Right ventricle myocardium inferior (tissue), 1 donor: ENCODE measurements at regions not wholly inside any gene's neighbourhood (a gene's known extent, or its start where the extent isn't known, plus 50 kb on each side); places are given as distances from the start of the nearest gene placed in this dataset.
"Not testable (repeated sequence)": the region's sequence is repeated elsewhere in the genome, so short reads cannot be mapped to it uniquely, and the experiment has no call there.

Experiments
- ATAC-seq: fragments of 200-7000 bp; cut with Tn5 transposase; one replicate; pipeline ENCODE4 v1.9.1; 2020; ENCODE audit warnings: mild to moderate bottlenecking, moderate library complexity
- DNase-seq: peaks from one replicate; pipeline ENCODE4 v3.0.0; 2021; ENCODE audit errors: missing footprints
- intact Hi-C: fragments of 100-400 bp; cut with DNase I; formaldehyde crosslinking; loops from one replicate; pipeline ENCODE4 v1.11.0; 2022
- donor health status: DM: no; HTN: yes; CAD: no; lungs with severe emphysema.

DNA sequence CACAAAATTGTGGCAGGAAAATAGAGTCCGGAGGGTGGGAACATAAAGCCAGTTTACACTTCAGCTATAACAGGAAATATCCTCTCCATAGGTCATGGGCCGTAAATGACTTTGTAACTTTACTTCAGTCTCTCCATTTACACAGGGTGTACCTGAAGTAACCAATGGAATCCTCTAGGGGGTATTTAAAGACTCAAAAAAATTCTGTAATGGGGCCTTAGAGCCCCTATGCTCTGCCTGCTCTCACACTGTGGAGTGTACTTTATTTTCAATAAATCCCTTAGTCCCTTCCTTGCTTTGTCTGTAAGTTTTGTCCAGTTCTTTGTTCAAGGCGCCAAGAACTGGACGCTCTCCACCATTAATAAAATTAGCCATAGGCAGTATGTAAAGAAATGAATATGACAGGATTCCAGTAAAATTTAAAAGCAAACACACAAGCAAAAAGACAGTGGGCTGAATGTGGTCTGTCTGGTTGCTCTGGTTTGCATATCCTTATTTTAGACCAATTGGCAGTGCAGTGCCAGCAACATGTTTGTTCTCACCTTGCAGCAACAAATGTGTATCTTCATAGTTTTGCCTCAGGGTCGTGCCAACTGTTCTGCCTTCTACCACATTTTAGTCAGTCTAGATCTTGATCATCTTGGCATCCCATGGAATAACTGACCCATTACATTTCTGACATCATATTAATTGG is 801.5 kb upstream of the SPRY2 start:
- no peak for DNase-seq
- intact Hi-C loops = no loop called here
- ATAC-seq = no peak

DNA sequence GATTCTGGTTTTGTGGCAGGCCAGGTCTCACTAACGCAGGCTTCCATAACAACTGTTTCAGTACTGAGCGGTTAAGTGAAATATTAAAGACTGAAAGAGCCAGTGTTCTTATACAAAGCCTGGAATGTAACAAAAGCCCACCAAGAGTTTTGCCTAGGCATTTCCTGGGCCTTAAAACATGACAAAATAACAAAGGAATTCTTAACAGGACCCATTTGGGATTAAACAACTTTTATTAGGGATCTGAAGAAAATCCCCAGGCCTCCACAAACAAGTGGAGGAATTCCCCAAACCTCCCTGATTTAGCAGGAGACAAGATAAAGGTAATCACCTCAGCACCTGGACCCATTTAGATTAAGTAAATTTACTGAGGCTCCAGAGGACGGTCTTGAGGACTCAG is 799.7 kb upstream of the SPRY2 start:
- ATAC-seq (no peak), DNase-seq (no peak)
- intact Hi-C loops = no loop called here

DNA sequence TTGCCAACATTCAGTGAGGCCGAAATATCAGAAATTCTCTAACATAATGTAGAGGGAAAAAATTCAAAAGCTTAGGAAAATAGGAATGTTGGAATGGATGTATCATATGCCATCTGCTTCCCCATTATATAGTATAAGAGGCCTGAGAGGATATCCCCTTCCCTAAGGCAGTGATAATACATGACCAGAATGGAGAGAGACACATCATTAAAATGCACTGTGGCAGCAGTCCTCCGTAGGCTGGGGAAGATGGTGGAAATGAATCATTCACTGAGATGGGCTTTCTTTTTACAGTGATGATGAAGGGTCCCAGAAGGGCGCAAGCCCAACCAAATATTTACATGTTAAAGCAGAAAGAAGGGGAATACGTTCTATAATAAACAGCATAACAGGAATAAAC is 799.1 kb upstream of the SPRY2 start:
- ATAC-seq (no peak), DNase-seq (no peak)
- intact Hi-C loops = no loop called here

DNA sequence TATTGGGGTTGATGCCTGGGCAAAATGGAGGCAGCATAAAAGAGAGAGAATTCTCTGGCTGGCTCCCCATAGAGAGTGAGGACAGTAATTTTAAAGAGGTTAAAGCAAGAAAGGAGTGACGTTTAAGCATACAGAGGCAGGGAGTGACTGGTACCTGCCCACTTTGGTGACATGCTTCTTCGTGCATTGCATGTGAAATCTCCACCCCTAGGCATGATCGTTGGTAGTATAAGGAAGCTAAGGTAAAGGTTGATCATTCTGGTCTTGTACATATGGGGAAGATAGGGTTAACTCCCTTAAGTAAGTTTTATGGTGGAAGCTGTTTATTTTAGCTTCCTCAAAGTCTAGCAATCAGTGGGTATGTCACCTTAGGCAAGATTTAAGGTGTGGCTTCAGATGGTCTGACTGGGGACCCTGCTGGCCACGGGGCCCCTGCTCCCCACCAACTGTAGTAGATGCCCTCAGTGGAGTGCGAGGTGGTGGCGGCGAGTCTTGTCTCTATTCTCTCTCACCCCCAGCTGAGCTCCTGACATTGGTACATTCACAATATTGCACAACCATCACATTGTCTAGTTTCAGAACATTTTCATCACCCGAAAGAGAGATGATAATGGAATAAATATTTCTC is 797.5 kb upstream of the SPRY2 start:
- ATAC-seq (no peak), DNase-seq (no peak)
- intact Hi-C loops = no loop called here

DNA sequence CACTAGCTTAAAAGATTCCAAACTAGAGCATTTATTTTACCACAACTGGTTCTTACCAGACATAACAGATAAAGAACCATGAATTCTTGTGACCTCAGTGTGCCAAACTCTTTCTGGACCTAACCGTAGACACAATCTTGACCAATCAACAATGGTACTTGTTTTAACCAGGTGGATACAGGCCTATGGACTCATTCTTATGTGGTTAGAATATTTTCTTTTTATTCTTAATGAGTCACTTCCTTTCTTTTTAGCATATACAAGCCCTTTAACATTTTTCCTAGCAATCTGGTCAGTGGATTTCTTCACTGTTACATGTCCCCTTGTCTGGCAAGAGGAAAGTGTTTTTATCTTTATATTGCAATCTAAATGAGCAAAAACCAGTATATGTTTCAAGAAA is 792.1 kb upstream of the SPRY2 start:
- ATAC-seq (no peak), DNase-seq (no peak)
- intact Hi-C loops = no loop called here

DNA sequence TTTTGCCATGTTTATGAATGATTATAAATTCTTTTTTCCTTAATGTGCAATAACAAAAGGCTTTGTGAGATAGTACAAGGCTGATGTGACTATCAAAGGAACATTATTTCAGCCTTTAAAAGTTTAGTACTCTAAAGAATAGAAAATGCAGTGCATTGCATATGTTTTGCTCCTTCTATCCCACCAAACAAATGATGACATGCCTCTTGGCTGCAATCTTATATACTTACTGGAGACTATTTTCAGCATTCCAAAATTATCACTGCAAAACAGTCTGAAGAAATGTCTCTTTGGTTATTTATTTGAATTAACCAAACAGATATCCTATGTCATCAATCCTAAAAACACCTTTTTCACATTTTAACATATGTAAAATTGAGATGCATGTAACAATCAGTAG is 776.5 kb upstream of the SPRY2 start:
- no peak for DNase-seq
- ATAC-seq = no peak
- intact Hi-C loops = no loop called here

DNA sequence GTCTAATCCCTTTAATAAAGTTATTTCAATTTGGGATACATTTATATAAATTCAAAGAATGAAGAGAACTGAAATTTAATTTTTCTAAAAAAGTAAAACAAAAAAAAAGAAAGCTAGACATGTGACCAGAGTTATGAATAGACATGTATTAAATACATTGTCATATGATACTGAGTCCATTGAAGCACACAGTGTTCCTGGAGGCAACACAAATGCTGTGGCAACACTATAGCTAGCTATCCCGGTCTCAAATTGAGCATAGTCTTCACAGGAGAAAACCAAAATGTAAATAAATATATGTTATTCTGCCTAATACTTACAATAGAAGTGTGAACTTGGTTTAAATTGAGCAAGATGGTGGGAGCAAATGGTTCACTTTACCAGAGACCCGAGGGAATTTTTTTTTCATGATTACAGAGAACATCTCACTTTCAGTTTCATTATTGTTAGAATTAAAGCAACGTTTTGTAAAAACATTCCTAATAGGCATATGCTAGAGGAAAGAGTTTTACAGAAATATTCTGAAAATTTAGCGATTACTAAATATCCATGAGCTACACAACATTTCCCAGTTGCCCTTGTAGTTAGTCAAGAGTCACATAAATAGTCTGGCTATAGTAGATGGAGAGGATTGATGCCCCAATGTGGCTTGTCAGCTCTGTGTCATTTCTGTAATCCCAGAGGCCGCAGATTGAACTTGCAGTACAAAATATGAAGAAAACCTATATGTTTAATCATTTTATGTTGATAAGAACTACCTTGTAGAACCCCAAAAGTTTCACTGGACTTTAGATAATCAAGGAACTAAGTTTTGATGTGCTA is 775.7 kb upstream of the SPRY2 start:
- intact Hi-C loops = no loop called here
- no peak for ATAC-seq

DNA sequence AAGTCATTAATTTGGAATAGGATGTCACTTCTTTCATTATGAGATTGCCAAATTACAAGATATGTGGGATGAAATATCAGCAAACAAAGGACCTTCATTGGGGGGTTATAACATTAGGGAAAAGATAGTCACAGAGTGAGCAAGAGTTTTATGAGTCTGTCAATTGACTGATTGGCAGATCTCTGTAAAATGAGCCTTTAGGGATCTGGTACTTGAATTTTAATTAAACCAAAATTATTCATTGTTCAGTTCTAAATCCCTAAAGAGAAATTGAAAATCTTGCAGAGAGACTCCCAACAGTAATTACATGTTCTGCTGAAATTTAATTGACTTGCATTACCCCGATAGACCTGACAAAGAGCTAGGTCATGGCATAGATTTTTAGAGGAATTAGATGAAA is 768.1 kb upstream of the SPRY2 start:
- ATAC-seq = no peak
- no peak for DNase-seq
- intact Hi-C loops = no loop called here

More for the DNA sequence above, 775.7 kb upstream of the SPRY2 start:
- no peak for DNase-seq

DNA sequence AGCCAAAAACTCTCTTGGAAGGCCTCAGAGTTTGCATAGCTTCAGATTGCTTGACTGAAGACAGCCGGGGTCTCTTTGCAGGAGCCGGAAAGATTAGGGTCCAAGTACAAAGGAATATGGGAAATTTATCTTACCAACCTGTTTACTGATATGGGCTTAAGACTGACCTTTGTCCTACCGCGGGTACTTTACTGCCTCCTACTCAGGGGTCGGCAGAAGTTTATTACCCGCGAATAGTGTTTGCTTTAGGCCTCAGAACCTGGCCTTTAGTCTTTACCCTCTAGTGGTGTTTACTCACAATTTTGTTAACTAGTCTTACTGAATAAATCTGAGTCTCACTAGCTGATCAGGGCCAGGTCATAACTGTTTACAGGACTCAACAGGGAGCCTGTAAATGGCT is 765.4 kb upstream of the SPRY2 start:
- intact Hi-C loops = no loop called here
- DNase-seq = no peak
- no peak for ATAC-seq

DNA sequence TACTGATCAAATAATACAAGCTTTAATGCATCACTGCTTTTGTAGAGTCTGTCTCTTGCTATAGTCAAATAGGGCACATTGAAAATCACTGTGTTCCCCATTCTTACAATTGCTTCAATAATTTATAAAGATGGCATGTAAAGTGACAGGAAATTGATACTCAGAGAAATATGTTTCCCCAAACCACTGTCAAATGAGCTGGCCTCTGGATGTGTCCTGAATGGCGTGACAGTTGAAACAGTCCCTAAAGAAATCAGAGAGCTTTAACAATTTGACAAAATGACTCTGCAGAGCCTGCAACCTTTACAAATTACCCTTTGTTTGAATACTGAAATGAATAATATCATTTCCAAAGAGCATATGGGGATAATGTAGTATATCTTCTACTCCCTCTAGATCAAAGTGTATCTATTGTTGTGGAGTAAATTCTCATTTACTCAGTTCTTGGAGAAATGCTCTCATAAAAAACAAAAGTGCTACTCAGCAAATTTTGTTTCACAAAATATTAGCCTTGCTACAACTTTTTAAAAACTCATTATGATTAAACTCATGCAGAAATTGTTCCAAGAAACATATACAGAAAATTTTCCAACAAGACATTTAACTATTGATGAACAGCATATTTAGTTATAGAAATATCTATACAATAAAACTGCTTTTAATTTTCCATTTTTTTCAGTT is 763.2 kb upstream of the SPRY2 start:
- intact Hi-C loops = no loop called here
- ATAC-seq (no peak), DNase-seq (no peak)

DNA sequence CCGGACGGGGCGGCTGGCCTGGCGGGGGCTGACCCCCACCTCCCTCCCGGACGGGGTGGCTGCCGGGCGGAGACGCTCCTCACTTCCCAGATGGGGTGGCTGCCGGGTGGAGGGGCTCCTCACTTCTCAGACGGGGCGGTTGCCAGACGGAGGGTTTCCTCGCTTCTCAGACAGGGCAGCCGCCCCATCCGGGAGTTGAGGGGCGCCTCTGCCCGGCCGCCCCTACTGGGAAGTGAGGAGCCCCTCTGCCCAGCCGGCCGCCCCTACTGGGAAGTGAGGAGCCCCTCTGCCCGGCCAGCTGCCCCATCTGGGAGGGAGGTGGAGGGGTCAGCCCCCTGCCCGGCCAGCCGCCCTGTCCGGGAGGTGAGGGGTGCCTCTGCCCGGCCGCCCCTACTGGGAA is 761.1 kb upstream of the SPRY2 start:
- ATAC-seq, intact Hi-C loops: not testable (repeated sequence)
- DNase-seq = peak; percentile 47

DNA sequence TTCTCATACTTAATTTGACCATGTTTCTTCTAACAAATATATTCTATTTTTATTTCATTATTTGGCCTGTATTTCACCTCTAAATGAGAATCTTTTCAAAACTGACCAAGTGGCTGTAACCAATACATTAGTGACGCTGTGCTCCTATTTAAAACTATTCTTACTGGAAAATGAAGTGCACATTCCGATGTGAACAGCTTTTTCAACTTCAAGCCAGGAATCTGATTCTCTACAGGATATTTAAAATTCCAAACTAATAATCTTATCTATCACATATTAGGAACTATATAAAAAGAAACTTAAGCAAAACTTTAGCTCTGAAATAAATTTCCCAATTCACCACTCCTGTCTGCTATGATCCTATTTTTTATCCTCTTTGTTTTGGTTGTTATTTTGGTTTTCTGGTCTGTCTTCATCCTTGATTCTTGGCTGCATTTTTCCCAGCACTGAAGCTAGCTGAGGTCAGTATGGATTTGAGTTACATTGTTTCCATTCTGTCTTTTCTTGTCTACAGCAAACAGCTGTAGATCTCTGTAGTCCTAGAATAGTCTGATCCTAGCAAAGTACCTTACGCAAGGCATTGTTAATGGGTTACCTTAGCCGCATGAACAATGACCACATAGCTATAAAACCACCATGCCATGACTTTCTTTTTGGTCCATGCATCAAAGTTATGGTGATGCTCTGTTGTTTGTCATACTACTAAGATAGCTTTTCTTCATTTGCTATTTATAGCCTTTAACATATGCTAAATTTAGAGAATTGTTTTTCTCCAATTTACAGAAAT is 748.6 kb upstream of the SPRY2 start:
- no peak for ATAC-seq
- intact Hi-C loops = no loop called here
- DNase-seq = no peak

DNA sequence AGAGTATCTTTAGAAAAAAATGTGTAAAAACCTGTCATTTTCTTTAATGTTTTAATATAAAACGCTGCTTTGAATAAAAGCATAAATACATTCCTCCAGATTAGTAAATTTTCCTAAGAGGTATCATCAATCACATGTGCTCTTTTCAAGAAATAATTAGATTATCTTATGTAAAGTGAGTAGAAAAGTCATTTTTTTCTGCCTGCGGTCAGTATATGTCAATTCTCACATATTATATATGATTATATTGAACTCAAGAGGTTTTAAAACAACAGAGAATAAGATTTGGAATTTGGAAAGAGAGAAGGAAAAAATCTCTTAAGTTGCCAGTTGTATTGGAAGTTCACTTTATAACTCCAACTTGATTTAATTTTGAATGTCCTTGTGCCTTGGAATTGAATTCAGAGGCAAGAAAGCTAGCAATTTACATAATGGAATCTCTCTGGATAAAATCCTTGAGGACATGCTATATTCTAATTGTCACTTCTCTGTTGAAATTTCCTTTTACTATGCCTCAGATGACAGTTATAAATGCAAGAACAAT is 740.1 kb upstream of the SPRY2 start:
- no peak for ATAC-seq
- DNase-seq = no peak
- intact Hi-C loops = no loop called here

DNA sequence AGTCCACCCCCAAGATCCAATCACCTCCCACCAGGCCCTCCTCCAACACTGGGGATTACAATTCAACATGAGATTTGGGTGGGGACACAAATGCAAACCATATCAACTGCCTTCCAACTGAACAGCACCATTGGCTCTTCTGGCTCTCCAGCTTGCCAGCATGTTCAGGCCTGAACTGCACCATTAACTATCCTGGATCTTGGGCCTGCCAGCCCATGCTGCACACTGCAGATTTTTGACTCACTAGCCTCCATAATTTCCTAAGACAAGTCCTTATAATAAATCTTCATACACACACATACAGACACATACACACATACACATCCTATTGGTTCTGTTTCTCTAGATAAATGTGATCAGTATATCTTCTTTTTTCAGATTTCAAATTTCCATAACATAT is 737.1 kb upstream of the SPRY2 start:
- no peak for DNase-seq
- intact Hi-C loops = no loop called here
- no peak for ATAC-seq

DNA sequence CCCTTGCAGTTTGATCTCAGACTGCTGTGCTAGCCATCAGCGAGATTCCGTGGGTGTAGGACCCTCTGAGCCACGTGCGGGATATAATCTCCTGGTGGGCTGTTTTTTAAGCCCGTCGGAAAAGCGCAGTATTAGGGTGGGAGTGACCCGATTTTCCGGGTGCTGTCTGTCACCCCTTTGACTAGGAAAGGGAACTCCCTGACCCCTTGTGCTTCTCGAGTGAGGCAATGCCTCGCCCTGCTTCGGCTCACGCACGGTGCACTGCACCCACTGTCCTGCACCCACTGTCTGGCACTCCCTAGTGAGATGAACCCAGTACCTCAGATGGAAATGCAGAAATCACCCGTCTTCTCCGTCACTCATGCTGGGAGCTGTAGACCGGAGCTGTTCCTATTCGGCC is 728.9 kb upstream of the SPRY2 start:
- intact Hi-C loops, DNase-seq, ATAC-seq: not testable (repeated sequence)

DNA sequence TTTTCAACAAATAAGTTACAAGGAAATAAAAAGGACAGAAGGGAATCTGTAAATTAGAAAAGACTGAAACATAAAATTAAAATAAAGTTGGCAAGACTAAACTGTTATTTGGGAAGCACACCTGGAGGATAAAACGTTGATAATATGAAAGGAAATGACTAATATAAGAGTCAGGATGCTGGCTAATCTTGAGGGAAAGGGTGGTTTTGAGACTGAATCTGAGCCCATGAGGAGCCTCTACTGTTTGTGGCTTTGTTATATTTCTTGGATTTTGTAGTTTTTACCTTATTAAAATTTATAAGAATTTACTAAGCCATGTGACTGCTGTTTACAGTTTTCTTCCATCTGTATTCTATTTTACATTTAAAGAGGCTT is 718.0 kb upstream of the SPRY2 start:
- intact Hi-C loops = no loop called here
- no peak for DNase-seq
- no peak for ATAC-seq

DNA sequence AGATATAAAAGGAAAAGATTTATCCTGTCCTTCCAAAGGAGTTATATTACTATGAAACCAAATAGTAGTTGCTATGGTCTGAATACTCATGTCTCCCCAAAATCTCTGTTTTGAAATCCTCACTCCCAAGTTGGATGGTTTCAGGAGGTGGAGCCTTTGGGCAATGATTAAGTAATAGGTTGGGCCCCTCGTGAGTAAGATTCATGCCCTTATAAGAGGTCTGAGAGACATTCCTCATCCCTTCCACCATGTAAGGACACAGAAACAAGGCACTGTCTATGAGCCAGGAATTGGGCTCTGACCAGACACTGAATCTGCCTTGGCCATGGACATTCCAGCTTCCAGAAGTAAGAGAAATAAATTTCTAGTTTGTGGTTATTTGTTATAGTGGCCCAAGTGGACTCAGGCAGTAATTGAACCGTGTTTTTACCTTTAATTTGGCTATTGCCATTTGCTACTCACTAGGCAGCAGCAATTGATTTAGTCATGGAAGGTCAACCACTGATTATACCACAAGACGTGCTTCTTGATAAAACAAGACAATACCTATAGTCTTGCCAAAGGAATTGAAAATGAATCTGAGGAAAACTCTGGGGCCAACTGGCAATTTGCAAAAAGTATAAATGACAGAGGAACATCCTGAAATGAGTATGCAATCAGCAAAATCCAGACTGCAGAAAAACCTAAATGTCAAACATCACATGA is 717.4 kb upstream of the SPRY2 start:
- ATAC-seq (no peak), DNase-seq (no peak)
- intact Hi-C loops = no loop called here

DNA sequence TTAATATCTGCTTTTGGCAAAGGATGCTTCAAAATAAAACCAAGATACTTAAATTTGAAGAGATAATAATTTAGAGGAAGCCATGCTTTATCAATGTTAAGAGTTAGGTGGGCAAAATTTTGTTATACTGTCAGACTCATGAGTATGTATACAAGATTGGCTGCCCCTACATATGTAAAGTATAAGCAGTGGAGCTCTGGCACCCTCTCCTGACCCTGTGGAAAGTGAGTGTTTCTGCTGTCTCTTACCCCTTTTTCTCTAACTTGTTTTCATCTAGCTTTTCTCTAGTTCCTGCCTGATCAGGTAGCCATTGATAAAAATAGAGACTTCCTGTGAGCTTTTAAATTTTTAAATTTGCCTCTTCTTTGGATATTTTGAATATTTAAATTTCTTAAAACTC is 710.9 kb upstream of the SPRY2 start:
- no peak for ATAC-seq
- intact Hi-C loops = no loop called here
- no peak for DNase-seq
